A673 (cell line): ENCODE measurements at regions not wholly inside any gene's neighbourhood (a gene's known extent, or its start where the extent isn't known, plus 50 kb on each side); places are given as distances from the start of the nearest gene placed in this dataset.

Source experiments
- BruUV-seq: library from RNA; stranded (reverse); fragments of 400-500 nt; replicated peaks from 2 replicates; lab custom pipeline; 2021; lab: Mats Ljungman, UMichigan
- CTCF ChIA-PET: fragments of 300-600 bp; sonication (Branson Sonifier 250); formaldehyde crosslinking; loops from one replicate; lab custom pipeline; 2022; ENCODE audit warnings: antibody characterized with exemption; lab: Charles Lee
- POLR2A ChIA-PET: fragments of 300-600 bp; sonication (Branson Sonifier 250); formaldehyde crosslinking; loops from one replicate; lab custom pipeline; 2022; ENCODE audit warnings: antibody characterized with exemption; ENCODE audit not compliant: low non-redundant PET; lab: Charles Lee
- DNase-seq: peaks from one replicate; pipeline ENCODE4 v3.0.0-alpha.2; 2015; ENCODE audit warnings: low spot score
- H3K27ac ChIP-seq: fragments of 200-600 bp; sonication (generic); 2 replicates; pipeline ENCODE4 v1.5.1; 2016; ENCODE audit warnings: mixed run types, low read depth, mild to moderate bottlenecking, mixed read lengths, antibody characterized with exemption, low read length; ENCODE audit not compliant: poor library complexity, severe bottlenecking
- H3K27me3 ChIP-seq: fragments of 200-600 bp; sonication (generic); replicated peaks from 2 replicates; pipeline ENCODE4 v1.6.1; 2017; ENCODE audit warnings: mixed run types, low read depth, mild to moderate bottlenecking, mixed read lengths, antibody characterized with exemption, low read length; ENCODE audit not compliant: insufficient read depth, poor library complexity
- H3K36me3 ChIP-seq: fragments of 200-600 bp; sonication (generic); 2 replicates; pipeline ENCODE4 v1.6.1; 2016; ENCODE audit warnings: mixed run types, mild to moderate bottlenecking, mixed read lengths, antibody characterized with exemption, low read length; ENCODE audit not compliant: insufficient read depth, poor library complexity, severe bottlenecking
- H3K4me1 ChIP-seq: fragments of 200-600 bp; sonication (generic); 2 replicates; pipeline ENCODE4 v1.6.1; 2017; ENCODE audit warnings: mixed run types, mild to moderate bottlenecking, mixed read lengths, antibody characterized with exemption, low read length; ENCODE audit not compliant: insufficient read depth, poor library complexity, severe bottlenecking
- H3K4me3 ChIP-seq: fragments of 200-600 bp; sonication (generic); 2 replicates; pipeline ENCODE4 v1.5.1; 2016; ENCODE audit warnings: low read depth, mixed run types, mild to moderate bottlenecking, mixed read lengths, low read length; ENCODE audit not compliant: poor library complexity, severe bottlenecking
- H3K9me3 ChIP-seq: fragments of 200-600 bp; sonication (generic); 2 replicates; pipeline ENCODE4 v1.6.1; 2016; ENCODE audit warnings: mixed run types, low read depth, mild to moderate bottlenecking, mixed read lengths, antibody characterized with exemption, low read length; ENCODE audit not compliant: poor library complexity, severe bottlenecking
- EZH2 ChIP-seq: fragments of 200-600 bp; sonication (generic); IDR thresholded peaks from 2 replicates; pipeline ENCODE4 v1.6.1; 2017; ENCODE audit warnings: borderline replicate concordance, low read depth, mild to moderate bottlenecking, mixed read lengths, antibody characterized with exemption, low read length; ENCODE audit not compliant: poor library complexity, severe bottlenecking
- intact Hi-C: fragments of 100-400 bp; cut with micrococcal nuclease; formaldehyde crosslinking; loops from one replicate; pipeline ENCODE4 v1.10.0; 2022; ENCODE audit not compliant: unreplicated experiment
- TF ChIP-seq, protein P1 (sequence below): fragments of 300-800, 200-600 bp; sonication (generic); conservative IDR thresholded peaks from 2 replicates; pipeline ENCODE4 v1.5.1; 2017; ENCODE audit warnings: low read depth, mild to moderate bottlenecking, antibody characterized with exemption, low read length, moderate library complexity, mixed read lengths

GRCh38 chr6:14571746-14572145 is 454.2 kb downstream of the CD83 start:
- POLR2A ChIA-PET = no interaction called here
- CTCF ChIA-PET = no interaction called here

GRCh38 chr6:14573267-14573666 is 455.7 kb downstream of the CD83 start:
- DNase-seq = no peak
- no TSS peak for BruUV-seq
- Histone ChIP-seq H3K9me3 (no peaks in the 10 kb centered on the region), H3K27ac (no peak overlapping the region), H3K36me3 (no peaks in the 10 kb centered on the region), H3K4me3 (no peak overlapping the region), H3K4me1 (no peaks in the 10 kb centered on the region), H3K27me3 (no peaks in the 10 kb centered on the region)
- intact Hi-C loops = no loop called here
- POLR2A ChIA-PET = no interaction called here
- no peak for TF ChIP-seq EZH2
- TF ChIP-seq, protein P1, sequence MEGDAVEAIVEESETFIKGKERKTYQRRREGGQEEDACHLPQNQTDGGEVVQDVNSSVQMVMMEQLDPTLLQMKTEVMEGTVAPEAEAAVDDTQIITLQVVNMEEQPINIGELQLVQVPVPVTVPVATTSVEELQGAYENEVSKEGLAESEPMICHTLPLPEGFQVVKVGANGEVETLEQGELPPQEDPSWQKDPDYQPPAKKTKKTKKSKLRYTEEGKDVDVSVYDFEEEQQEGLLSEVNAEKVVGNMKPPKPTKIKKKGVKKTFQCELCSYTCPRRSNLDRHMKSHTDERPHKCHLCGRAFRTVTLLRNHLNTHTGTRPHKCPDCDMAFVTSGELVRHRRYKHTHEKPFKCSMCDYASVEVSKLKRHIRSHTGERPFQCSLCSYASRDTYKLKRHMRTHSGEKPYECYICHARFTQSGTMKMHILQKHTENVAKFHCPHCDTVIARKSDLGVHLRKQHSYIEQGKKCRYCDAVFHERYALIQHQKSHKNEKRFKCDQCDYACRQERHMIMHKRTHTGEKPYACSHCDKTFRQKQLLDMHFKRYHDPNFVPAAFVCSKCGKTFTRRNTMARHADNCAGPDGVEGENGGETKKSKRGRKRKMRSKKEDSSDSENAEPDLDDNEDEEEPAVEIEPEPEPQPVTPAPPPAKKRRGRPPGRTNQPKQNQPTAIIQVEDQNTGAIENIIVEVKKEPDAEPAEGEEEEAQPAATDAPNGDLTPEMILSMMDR = no peak
- CTCF ChIA-PET = no interaction called here

More at GRCh38 chr6:14571746-14572145, 454.2 kb downstream of the CD83 start:
- Histone ChIP-seq H3K4me3 (no peak overlapping the region), H3K27ac (no peak overlapping the region), H3K36me3 (no peaks in the 10 kb centered on the region), H3K4me1 (no peaks in the 10 kb centered on the region), H3K27me3 (no peaks in the 10 kb centered on the region), H3K9me3 (no peaks in the 10 kb centered on the region)
- no peak for DNase-seq
- no TSS peak for BruUV-seq
- TF ChIP-seq, protein P1 = no peak
- TF ChIP-seq EZH2 = no peak
- intact Hi-C loops = no loop called here

GRCh38 chr6:14573703-14574290 is 456.2 kb downstream of the CD83 start:
- H3K9me3 ChIP-seq = no peaks in the 10 kb centered on the region
- H3K36me3 ChIP-seq = no peaks in the 10 kb centered on the region
- no peaks in the 10 kb centered on the region for H3K27me3 ChIP-seq
- TF ChIP-seq EZH2 = no peak
- TF ChIP-seq, protein P1 = no peak
- no peak for DNase-seq
- H3K27ac ChIP-seq = no peak overlapping the region
- H3K4me3 ChIP-seq = no peak overlapping the region
- intact Hi-C loops = no loop called here
- H3K4me1 ChIP-seq = no peaks in the 10 kb centered on the region
- POLR2A ChIA-PET = no interaction called here
- CTCF ChIA-PET = no interaction called here
- BruUV-seq = no TSS peak
